ENCODE measurements at regions not wholly inside any gene's neighbourhood (a gene's known extent, or its start where the extent isn't known, plus 50 kb on each side); places are given as distances from the start of the nearest gene placed in this dataset.

DNA sequence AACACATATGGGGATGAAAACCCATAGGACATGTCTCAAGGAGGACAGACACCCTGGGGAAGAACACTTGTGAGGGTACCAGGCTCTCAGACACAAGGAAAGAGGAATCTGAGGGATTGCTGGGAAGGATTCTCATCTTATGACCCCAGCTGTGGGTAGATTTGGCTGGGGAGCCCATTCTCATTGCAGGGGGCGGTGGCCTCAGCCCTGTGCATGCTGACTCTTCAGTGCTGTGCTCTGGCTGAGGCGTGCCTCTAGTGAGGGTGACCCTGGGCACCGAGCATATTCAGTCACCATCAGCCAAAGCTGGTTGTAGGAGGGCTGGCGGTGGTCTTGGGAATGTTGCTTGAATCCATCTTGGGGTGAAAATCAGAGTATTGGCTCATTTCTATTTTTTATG is 140.7 kb downstream of the TM9SF2 start:
- DNase-seq (ENCODE audit: low spot score): no peak

DNA sequence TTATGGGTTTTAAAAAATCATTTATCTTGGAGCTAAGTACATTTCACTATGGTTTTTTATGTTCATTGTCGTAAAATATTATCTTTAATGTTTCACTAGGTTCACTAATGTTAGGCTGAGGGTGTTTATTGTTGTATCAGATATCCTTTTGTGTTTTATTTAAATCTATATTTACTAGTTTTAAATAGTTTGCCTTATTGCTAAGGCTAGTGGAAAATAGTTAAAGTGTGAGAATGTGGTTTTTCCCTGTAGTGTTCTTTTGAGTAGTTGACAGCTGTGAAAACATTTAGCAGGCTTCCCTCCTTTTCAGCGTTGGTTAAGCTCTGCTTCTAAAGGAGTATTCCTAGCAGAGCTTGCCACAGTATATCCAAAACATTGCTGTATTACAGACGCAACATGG is 139.0 kb downstream of the TM9SF2 start:
- DNase-seq (ENCODE audit: low spot score): no peak

DNA sequence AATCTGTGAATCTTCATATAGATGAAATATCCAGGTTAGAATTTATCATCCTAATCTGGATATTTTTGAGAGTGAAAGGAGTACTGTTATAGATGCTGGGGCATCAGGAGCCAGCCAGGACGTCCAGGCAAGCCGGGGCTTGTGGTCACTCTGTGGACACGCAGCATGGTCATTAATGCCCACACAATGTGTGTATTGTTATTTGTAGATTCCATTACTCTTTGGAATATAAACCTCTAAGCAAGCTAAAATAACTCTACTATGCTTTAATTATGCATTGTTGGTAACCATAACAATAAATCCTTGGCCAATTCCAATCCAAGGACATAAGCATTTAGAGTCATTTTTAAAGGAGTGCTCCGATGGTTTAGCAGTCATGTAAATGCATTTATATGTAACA is 137.9 kb downstream of the TM9SF2 start:
- DNase-seq (ENCODE audit: low spot score): peak; percentile 79

DNA sequence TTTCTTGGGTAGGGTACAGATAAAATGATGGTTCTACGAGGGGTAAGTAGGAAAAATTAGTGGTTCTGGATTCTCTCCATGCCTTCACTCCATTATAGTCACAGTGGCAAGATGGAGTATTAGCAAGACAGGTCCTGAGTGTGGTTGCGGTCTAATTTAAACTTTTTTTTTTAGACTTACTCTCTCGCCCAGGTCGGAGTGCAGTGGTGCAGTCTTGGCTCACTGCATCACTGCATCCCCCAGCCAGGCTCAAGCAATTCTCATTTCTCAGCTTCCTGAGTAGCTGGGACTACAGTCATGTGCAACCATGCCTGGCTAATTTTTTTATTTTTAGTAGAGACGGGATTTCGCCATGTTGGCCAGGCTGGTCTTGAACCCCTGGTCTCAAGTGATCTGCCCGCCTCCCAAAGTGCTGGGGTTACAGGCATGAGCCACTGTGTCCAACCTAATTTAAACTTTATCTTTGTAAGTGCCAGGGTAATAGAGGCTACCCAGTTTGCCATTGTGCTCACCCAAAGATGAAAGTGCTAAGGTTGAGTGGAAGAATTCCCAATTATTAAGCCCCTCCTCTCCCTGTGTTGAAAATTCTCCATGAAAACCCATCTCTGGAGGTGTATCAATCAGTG is 135.6 kb downstream of the TM9SF2 start:
- DNase-seq (ENCODE audit: low spot score): no peak

DNA sequence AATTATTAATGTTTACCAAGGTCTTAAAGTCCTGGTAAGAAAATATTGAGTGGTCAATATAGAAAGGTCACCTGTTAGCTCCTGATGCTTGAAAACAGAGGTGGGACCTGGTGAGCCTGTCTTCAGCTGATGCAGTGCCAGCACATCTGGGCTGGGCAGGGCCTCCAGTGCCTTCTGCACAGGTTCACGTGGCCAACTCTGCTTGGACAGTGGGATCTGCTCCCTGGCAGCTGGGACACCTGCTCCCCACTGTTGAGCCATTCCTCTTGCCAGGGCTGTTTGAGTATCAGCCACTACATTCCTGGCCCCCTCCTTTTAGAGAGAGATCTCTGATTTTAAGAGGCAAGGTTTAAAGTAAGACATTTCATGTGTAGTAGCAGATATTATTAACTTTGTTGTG is 135.0 kb downstream of the TM9SF2 start:
- DNase-seq (ENCODE audit: low spot score): no peak

DNA sequence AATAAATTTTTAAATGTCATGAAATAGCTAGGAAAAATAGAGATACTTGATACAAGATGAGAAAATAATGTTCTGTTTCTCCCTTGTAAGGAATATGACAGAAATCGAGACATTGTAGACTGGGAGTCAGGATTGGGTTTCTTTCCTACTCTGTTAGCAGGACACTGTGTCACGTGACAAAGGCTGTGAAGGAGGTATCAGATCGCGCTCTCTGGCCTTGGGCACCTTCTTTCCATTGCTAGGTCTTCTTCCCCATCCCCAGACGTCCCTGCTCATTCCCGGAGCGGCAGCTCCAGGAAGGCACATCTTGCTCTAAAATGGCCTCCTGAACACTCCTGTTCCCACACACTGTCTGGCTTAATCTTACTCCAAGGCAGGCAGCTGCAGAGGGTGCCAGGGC is 133.4 kb downstream of the TM9SF2 start:
- DNase-seq (ENCODE audit: low spot score): no peak

DNA sequence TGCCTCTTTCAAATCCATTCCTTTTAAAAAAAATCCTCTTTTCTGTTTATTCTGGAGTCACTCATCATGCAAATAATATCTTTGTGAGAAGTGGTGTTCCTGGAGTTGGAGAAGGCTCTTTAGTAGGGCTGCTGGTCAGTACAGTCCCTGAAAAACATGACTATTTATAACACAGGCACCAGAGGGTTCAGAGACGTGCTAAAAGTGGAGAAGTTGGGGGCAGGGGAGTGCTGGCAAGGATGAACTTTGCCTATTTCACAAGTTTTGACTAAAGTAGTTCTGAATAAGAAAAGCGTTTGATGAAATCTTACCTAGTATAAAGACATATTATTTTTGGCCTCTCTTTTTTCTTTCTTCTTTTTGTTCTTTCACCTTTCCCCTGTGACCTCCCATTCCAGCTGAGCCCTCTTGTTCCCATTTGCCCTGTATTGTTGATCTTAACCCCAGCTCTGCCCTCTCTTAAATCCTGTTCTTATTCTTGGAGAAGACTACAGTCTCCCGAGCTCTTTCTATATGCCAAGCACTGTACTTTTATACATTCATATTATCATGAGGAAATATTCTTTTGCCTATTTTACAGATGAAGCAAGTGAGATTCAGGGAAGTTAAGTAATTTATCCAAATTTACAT is 129.1 kb downstream of the TM9SF2 start:
- DNase-seq (ENCODE audit: low spot score): no peak

DNA sequence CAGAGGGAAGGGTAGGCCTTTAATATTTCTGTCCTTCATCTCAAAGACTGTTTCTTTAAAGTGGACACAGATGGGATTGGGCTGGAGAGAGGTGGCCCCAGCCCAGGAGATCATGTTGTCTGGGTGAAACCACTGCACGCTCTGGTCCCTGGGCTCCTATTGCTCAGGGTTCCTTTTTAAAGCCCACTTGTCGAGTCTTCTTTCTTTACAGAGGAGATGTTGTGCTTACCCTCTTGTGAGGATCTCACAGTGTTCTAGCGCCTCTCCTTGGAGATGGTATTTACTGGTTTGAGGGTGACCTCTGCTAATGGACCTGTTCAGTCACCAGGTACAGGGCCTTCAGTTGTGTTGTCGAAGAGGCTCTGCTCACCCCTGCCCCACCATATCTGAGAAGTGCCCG is 128.4 kb downstream of the TM9SF2 start:
- no peak for DNase-seq (ENCODE audit: low spot score)

DNA sequence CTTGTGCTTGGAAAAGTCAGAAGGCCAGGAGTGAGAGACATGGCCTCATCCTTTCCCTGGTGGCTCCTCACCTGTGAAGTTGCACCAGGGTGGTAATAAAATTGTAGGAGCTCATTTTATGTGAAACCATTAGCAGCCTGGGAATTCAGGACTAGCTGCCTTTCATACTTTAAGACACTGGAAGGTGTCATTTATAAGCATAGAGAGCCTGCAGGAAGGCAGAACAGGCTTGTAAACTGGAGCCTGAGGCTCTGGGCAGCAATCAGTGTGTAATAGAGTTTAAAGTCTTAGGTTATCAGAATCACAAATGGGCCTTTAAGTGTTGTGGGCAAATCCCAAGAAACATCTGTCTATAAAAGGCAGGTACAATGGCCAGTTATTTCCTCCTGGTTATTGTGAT is 127.2 kb downstream of the TM9SF2 start:
- DNase-seq (ENCODE audit: low spot score): no peak

DNA sequence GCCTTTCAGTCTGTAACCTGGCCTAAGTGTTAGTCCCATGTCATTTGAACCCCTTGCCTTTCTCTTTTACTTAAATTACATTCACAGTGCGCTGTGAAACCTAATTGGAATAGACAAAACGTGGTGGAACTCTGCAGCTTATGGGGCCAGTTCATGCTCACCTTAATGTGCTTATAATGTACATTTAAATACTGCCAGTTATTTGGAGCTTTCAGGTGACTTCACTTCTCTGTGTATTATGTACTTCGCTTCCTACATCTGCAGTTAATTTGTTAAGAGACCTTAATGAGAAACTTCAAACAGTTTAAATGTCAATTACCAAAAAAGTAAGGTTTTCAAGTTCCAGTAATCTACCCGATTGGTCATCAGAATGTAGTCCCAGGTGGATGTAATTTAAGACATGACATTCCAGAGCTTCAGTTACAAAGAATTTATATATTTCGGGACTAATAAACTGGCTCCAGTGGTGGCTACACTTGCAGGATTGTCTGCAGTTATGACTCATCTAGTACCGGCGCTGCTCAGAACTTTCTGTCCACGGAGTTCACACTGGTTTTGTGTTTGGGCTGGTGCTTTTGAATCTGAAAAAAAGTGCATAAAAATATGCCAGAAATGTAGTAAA is 125.3 kb downstream of the TM9SF2 start:
- DNase-seq (ENCODE audit: low spot score): peak; percentile 59

DNA sequence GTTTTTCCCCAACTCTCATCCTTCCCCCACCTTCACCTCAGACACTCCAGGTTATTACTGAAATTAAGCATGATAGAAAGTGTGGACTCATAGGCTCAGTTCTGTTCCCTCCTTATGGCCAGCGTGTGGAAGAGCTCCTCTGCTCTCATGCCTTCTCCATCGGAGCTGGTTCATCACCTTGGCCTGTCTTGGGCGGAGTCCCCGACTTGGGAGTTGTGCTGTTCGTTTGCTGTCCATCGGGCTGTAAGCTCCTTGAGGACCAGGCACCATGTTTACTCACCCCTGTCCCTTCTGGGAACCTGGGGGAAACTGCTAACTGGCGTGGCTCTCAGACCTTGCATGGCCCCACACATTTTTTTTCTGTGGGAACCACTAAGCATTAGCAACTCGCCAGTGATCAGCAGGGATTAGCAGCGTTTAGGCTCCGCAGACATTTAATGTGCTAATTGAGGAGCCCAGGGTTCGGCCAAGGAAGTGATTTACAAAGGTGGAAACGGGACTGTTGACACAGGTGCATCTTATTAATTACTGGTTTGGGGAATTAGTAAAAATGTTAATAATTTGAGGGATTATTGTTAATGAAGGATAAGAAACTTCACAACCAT is 123.8 kb downstream of the TM9SF2 start:
- no peak for DNase-seq (ENCODE audit: low spot score)

DNA sequence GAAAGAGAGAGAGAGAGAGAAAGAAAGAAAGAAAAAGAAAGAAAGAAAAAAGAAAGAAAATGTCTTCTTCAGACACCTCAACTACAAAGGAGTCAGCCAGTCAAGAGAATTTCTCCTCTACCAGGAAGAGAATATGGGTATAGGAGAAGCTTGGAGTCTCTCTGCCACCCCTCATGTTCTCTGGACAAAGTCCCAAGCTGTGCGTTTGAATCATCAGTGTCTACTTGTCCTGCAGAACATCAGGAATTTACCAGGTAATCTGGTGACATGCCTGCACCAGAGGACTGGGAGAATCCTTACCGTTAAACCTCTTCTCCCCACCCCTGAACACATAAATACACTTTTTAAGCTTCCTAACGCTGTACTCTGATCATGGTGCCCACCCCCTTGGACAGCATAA is 119.5 kb downstream of the TM9SF2 start:
- no peak for DNase-seq (ENCODE audit: low spot score)

DNA sequence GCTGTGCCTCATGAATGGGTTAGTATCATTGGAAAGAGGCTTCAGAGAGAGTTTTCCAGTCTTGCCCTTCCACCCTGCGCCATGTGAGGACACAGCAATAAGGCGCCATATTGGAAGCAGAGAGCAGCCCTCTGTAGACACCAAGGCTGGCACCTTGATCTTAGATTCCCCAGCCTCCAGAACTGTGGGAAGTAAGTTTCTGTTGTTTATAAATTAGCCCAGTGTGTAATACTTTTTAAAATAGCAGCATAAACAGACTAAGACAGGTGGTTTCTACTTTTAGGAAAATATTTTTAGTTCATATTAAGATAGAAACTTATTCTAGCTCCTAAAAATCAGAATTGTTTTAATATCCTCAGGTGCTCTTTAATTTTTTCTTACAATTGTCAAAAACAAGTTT is 117.9 kb downstream of the TM9SF2 start:
- DNase-seq (ENCODE audit: low spot score): no peak

DNA sequence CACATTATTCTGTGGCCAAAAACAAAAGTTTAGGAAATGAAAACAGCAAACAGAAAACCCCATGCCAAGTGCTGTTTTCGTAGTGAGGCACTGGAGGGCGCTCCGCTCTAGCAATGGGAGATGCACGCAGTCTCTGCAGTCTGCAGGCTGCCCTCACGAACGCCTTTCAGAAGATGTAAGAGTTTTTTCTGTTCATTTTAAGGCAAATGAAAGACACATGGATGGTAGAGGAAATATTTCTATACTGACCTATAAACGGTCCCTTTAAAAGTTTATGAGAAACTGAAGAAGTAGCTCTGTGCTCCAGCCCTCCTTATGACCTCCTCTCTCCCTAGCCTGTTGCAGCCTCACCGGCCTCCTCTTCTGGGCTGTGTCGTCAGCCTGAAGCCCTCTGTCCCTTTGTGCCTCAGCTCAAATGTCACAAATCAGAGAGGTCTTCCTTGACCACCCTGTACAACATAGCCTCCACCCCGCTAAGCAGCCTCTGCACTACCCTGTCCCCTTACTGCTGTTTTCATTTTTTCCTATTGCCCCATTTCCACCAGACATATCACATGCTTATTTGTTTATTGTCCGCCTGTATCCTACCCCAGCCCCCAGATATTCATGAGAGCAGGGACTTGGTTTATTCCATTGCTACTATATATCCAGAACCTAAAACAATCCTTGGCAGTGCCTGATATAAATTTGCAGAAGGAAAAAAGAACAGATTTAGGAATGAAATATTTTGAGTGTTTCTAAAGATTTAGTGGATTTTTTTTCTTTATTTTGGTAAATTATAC is 116.4 kb downstream of the TM9SF2 start:
- DNase-seq (ENCODE audit: low spot score): peak; percentile 48

DNA sequence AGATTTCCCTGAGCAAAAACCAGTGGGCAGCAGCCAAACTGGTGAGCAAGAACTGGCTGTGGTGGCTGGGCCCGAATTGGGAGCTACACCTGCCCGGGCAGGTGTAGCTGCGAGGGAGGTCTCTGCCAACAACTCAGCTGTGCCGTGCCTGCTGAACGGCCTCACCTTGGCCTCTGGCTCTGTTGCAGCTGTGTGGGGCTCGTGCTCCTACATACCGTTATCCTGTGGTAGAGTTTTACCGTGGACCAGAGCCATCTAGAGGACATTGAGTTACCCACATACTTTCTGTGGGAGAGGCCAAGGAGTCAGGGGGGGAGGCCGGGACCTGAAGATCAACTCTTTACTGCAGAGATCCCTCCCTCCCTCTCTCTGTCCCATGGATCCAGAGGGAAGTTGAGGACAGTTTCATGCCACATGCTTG is 113.2 kb downstream of the TM9SF2 start:
- DNase-seq (ENCODE audit: low spot score): no peak

Data from COLO829 (cell line).